Kidney (tissue), 13 donors: ENCODE measurements at regions not wholly inside any gene's neighbourhood (a gene's known extent, or its start where the extent isn't known, plus 50 kb on each side); places are given as distances from the start of the nearest gene placed in this dataset.

Experiments
- DNase-seq, 5 donors: peaks; one replicate each; pipeline ENCODE4 v3.0.0-alpha.2; 2013 to 2020
- FAIRE-seq: peaks from 2 replicates; lab custom pipeline; 2012; peaks lifted over from hg19 to GRCh38; lab: Jason Lieb, UNC
- H3K27ac ChIP-seq, 2 donors: one replicate each; pipeline ENCODE4 v1.7.0; 2013; ENCODE audit warnings: low read depth in 2 of 2, low read length in 2 of 2, inconsistent platforms in 1 of 2
- H3K27me3 ChIP-seq: one replicate; pipeline ENCODE4 v1.7.1; 2013; ENCODE audit warnings: low read length, inconsistent platforms; ENCODE audit not compliant: control insufficient read depth, insufficient read depth
- H3K36me3 ChIP-seq, 3 donors: one replicate each; pipeline versions ENCODE4 v1.7.0 to v1.7.1; 2013; ENCODE audit warnings: low read length in 3 of 3, control low read depth in 1 of 3, inconsistent platforms in 1 of 3; ENCODE audit not compliant: insufficient read depth in 3 of 3, control insufficient read depth in 2 of 3
- H3K4me1 ChIP-seq, 3 donors: one replicate each; pipeline versions ENCODE4 v1.7.0 to v1.7.1; 2013; ENCODE audit warnings: low read length in 3 of 3, inconsistent platforms in 1 of 3, low read depth in 1 of 3; ENCODE audit not compliant: control insufficient read depth in 2 of 3, insufficient read depth in 2 of 3
- H3K4me3 ChIP-seq, 3 donors: one replicate each; pipeline versions ENCODE4 v1.7.0 to v1.8.1; 2013; ENCODE audit warnings: low read length in 3 of 3, control low read depth in 1 of 3, inconsistent platforms in 1 of 3
- H3K9ac ChIP-seq, 3 donors: one replicate each; pipeline versions ENCODE4 v1.7.0 to v1.7.1; 2013; ENCODE audit warnings: low read length in 3 of 3, control low read depth in 1 of 3, inconsistent platforms in 1 of 3
- H3K9me3 ChIP-seq, 3 donors: one replicate each; pipeline versions ENCODE4 v1.7.0 to v1.7.1; 2013; ENCODE audit warnings: low read length in 3 of 3, control low read depth in 1 of 3, inconsistent platforms in 1 of 3; ENCODE audit not compliant: control insufficient read depth in 2 of 3, insufficient read depth in 1 of 3
- CTCF ChIP-seq: IDR thresholded peaks from 3 replicates; pipeline ENCODE4 v1.5.1; 2012; ENCODE audit warnings: mild to moderate bottlenecking, moderate library complexity, borderline replicate concordance; ENCODE audit not compliant: insufficient read depth; ENCODE audit errors: extremely low read depth
- intact Hi-C: fragments of 100-400 bp; cut with DNase I; formaldehyde crosslinking; loops from one replicate; pipeline ENCODE4 v1.11.1; 2022
- donor health status: control.
- donor health status: control.
- donor health status: control.
- donor health status: control.
- donor health status: control.
- donor health status: DM: yes; HTN: yes; CAD: no.
- donor health status: Normal renal cell carcinoma (clear cell type).

DNA sequence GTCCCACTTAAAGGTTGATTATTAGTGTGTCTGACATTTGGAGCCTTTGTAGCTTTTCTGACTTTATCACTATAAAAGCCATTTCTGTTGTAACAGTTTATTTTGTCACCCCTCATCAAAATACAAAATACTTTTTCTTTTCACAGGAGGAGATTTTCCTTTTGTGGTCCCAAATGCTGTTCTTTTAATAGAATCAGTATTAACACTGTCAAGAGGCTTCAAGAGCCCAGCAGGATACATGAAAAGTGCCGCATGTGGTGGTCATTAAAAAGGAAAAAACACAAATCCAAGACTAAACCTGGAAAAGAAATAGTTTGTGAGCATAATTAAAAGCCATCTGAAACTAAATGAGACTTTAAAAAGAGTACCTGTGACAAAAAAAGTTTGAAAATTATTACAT lies 515.7 kb downstream of the DCDC2C start:
- Histone ChIP-seq H3K36me3 (no peaks in the 10 kb centered on the region), H3K4me3 (no peak overlapping the region), H3K4me1 (no peaks in the 10 kb centered on the region), H3K27ac (no peak overlapping the region), H3K9me3 (no peaks in the 10 kb centered on the region), H3K9ac (no peak overlapping the region), H3K27me3 (no peaks in the 10 kb centered on the region)
- no peak for TF ChIP-seq CTCF
- intact Hi-C loops = no loop called here
- DNase-seq (no peak), FAIRE-seq (no peak)

- no peak overlapping the region for H3K4me3 ChIP-seq
- no peaks in the 10 kb centered on the region for H3K9me3 ChIP-seq
- no peak for TF ChIP-seq CTCF
- DNase-seq (no peak), FAIRE-seq (no peak)
- no peaks in the 10 kb centered on the region for H3K27me3 ChIP-seq
- H3K27ac ChIP-seq = no peak overlapping the region
- no peaks in the 10 kb centered on the region for H3K36me3 ChIP-seq
- no peak overlapping the region for H3K9ac ChIP-seq
- intact Hi-C loops = no loop called here
- no peaks in the 10 kb centered on the region for H3K4me1 ChIP-seq
Measured at GRCh38 chr2:4219571-4219970, 516.2 kb downstream of the DCDC2C start.

DNA sequence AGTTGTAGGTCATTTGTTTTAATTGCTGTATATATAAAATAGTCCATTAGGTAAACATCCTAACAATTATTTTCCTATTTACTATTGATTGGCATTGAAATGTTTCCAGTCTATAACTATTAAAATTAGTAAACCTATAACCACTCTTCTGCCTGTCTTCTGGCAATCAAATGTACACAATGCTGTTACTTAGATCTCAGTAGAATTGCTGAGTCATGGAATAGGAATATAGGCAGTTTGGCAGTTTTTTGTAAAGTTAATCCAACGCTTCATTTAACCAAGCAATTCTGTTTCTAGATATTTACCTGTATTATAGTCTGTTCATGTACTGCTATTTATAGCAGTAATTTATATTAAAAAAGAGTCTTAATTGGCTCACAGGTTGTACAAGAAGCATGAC lies 518.1 kb downstream of the DCDC2C start:
- intact Hi-C loops = no loop called here
- FAIRE-seq = no peak
- H3K4me3 ChIP-seq = no peak overlapping the region

More for the DNA sequence above, 518.1 kb downstream of the DCDC2C start:
- DNase-seq = no peak
- TF ChIP-seq CTCF = no peak
- Histone ChIP-seq H3K36me3 (no peaks in the 10 kb centered on the region), H3K27ac (no peak overlapping the region), H3K9ac (no peak overlapping the region), H3K4me1 (no peaks in the 10 kb centered on the region), H3K27me3 (no peaks in the 10 kb centered on the region), H3K9me3 (no peaks in the 10 kb centered on the region)
